Calu3 (cell line): ENCODE measurements at regions not wholly inside any gene's neighbourhood (a gene's known extent, or its start where the extent isn't known, plus 50 kb on each side); places are given as distances from the start of the nearest gene placed in this dataset.

Source experiments
- BruUV-seq: library from RNA; stranded (reverse); fragments of 400-500 nt; replicated peaks from 2 replicates; lab custom pipeline; 2021; lab: Mats Ljungman, UMichigan
- CTCF ChIA-PET: fragments of 300-600 bp; sonication (Branson Sonifier 250); formaldehyde crosslinking; loops from one replicate; lab custom pipeline; 2022; ENCODE audit warnings: antibody characterized with exemption; lab: Charles Lee
- DNase-seq: peaks from one replicate; pipeline ENCODE4 v3.0.0; 2022
- H3K27ac Mint-ChIP-seq: one replicate; pipeline ENCODE4 v1.8.0; 2022; ENCODE audit warnings: mixed read lengths; ENCODE audit not compliant: unreplicated experiment
- H3K27me3 Mint-ChIP-seq: one replicate; pipeline ENCODE4 v1.8.0; 2022; ENCODE audit warnings: mixed read lengths; ENCODE audit not compliant: unreplicated experiment
- H3K36me3 Mint-ChIP-seq: one replicate; pipeline ENCODE4 v1.8.0; 2022; ENCODE audit warnings: mild to moderate bottlenecking, moderate library complexity, mixed read lengths; ENCODE audit not compliant: insufficient read depth, unreplicated experiment
- H3K4me1 Mint-ChIP-seq: one replicate; pipeline ENCODE4 v1.8.0; 2022; ENCODE audit warnings: mild to moderate bottlenecking, low read depth, mixed read lengths; ENCODE audit not compliant: unreplicated experiment
- H3K4me3 Mint-ChIP-seq: one replicate; pipeline ENCODE4 v1.8.0; 2022; ENCODE audit warnings: mild to moderate bottlenecking, low read depth, moderate library complexity, mixed read lengths; ENCODE audit not compliant: unreplicated experiment
- H3K9me3 Mint-ChIP-seq: one replicate; pipeline ENCODE4 v1.8.0; 2022; ENCODE audit warnings: low read depth, mixed read lengths; ENCODE audit not compliant: unreplicated experiment
- intact Hi-C: fragments of 100-400 bp; cut with micrococcal nuclease; formaldehyde crosslinking; loops from one replicate; pipeline ENCODE4 v1.10.0; 2022; ENCODE audit not compliant: unreplicated experiment
- TF ChIP-seq, protein P1 (sequence below): fragments of 200-600 bp; IDR thresholded peaks from one replicate; pipeline ENCODE4 v1.8.0; 2022; ENCODE audit warnings: antibody characterized with exemption; ENCODE audit not compliant: unreplicated experiment

DNA sequence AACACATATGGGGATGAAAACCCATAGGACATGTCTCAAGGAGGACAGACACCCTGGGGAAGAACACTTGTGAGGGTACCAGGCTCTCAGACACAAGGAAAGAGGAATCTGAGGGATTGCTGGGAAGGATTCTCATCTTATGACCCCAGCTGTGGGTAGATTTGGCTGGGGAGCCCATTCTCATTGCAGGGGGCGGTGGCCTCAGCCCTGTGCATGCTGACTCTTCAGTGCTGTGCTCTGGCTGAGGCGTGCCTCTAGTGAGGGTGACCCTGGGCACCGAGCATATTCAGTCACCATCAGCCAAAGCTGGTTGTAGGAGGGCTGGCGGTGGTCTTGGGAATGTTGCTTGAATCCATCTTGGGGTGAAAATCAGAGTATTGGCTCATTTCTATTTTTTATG is 140.7 kb downstream of the TM9SF2 start:
- Mint-ChIP-seq H3K4me3 (no peak overlapping the region), H3K4me1 (no peaks in the 10 kb centered on the region), H3K27me3 (no peaks in the 10 kb centered on the region), H3K36me3 (no peaks in the 10 kb centered on the region), H3K9me3 (no peaks in the 10 kb centered on the region), H3K27ac (no peak overlapping the region)
- intact Hi-C loops, result no loop called here
- TF ChIP-seq, protein P1, sequence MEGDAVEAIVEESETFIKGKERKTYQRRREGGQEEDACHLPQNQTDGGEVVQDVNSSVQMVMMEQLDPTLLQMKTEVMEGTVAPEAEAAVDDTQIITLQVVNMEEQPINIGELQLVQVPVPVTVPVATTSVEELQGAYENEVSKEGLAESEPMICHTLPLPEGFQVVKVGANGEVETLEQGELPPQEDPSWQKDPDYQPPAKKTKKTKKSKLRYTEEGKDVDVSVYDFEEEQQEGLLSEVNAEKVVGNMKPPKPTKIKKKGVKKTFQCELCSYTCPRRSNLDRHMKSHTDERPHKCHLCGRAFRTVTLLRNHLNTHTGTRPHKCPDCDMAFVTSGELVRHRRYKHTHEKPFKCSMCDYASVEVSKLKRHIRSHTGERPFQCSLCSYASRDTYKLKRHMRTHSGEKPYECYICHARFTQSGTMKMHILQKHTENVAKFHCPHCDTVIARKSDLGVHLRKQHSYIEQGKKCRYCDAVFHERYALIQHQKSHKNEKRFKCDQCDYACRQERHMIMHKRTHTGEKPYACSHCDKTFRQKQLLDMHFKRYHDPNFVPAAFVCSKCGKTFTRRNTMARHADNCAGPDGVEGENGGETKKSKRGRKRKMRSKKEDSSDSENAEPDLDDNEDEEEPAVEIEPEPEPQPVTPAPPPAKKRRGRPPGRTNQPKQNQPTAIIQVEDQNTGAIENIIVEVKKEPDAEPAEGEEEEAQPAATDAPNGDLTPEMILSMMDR, result no peak
- CTCF ChIA-PET, result no interaction called here
- BruUV-seq, result no TSS peak
- DNase-seq, result no peak

DNA sequence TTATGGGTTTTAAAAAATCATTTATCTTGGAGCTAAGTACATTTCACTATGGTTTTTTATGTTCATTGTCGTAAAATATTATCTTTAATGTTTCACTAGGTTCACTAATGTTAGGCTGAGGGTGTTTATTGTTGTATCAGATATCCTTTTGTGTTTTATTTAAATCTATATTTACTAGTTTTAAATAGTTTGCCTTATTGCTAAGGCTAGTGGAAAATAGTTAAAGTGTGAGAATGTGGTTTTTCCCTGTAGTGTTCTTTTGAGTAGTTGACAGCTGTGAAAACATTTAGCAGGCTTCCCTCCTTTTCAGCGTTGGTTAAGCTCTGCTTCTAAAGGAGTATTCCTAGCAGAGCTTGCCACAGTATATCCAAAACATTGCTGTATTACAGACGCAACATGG is 139.0 kb downstream of the TM9SF2 start:
- H3K27ac Mint-ChIP-seq, result no peak overlapping the region
- no peaks in the 10 kb centered on the region for H3K36me3 Mint-ChIP-seq
- no peaks in the 10 kb centered on the region for H3K9me3 Mint-ChIP-seq
- TF ChIP-seq, protein P1, result no peak
- H3K27me3 Mint-ChIP-seq, result no peaks in the 10 kb centered on the region
- DNase-seq, result no peak
- CTCF ChIA-PET, result no interaction called here
- no peak overlapping the region for H3K4me3 Mint-ChIP-seq
- no peaks in the 10 kb centered on the region for H3K4me1 Mint-ChIP-seq
- intact Hi-C loops, result no loop called here
- BruUV-seq, result no TSS peak

DNA sequence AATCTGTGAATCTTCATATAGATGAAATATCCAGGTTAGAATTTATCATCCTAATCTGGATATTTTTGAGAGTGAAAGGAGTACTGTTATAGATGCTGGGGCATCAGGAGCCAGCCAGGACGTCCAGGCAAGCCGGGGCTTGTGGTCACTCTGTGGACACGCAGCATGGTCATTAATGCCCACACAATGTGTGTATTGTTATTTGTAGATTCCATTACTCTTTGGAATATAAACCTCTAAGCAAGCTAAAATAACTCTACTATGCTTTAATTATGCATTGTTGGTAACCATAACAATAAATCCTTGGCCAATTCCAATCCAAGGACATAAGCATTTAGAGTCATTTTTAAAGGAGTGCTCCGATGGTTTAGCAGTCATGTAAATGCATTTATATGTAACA is 137.9 kb downstream of the TM9SF2 start:
- no peaks in the 10 kb centered on the region for H3K36me3 Mint-ChIP-seq
- no peaks in the 10 kb centered on the region for H3K4me1 Mint-ChIP-seq
- intact Hi-C loops, result no loop called here
- CTCF ChIA-PET, result no interaction called here
- no peak overlapping the region for H3K4me3 Mint-ChIP-seq
- no peaks in the 10 kb centered on the region for H3K9me3 Mint-ChIP-seq
- BruUV-seq, result no TSS peak
- TF ChIP-seq, protein P1, result no peak
- no peak for DNase-seq
- no peaks in the 10 kb centered on the region for H3K27me3 Mint-ChIP-seq
- no peak overlapping the region for H3K27ac Mint-ChIP-seq

- no TSS peak for BruUV-seq
- Mint-ChIP-seq H3K4me1 (no peaks in the 10 kb centered on the region), H3K27me3 (no peaks in the 10 kb centered on the region), H3K36me3 (no peaks in the 10 kb centered on the region), H3K27ac (no peak overlapping the region), H3K9me3 (no peaks in the 10 kb centered on the region), H3K4me3 (no peak overlapping the region)
- TF ChIP-seq, protein P1, result no peak
- intact Hi-C loops, result no loop called here
- CTCF ChIA-PET, result no interaction called here
- no peak for DNase-seq
These were observed 135.6 kb downstream of the TM9SF2 start for GRCh38 chr13:99636728-99637353.
